GM18907 (cell line): ENCODE measurements at regions not wholly inside any gene's neighbourhood (a gene's known extent, or its start where the extent isn't known, plus 50 kb on each side); places are given as distances from the start of the nearest gene placed in this dataset.
"Not testable (repeated sequence)": the region's sequence is repeated elsewhere in the genome, so short reads cannot be mapped to it uniquely, and the experiment has no call there.

ENCODE experiments used
- ATAC-seq: cut with Tn5 transposase; IDR thresholded peaks from one replicate; pipeline ENCODE4 v1.9.1; 2021; ENCODE audit warnings: mild to moderate bottlenecking, moderate library complexity; ENCODE audit not compliant: unreplicated experiment

GRCh38 chr2:67771380-67771779, 291.4 kb downstream of the C1D start:
- ATAC-seq = no peak

DNA sequence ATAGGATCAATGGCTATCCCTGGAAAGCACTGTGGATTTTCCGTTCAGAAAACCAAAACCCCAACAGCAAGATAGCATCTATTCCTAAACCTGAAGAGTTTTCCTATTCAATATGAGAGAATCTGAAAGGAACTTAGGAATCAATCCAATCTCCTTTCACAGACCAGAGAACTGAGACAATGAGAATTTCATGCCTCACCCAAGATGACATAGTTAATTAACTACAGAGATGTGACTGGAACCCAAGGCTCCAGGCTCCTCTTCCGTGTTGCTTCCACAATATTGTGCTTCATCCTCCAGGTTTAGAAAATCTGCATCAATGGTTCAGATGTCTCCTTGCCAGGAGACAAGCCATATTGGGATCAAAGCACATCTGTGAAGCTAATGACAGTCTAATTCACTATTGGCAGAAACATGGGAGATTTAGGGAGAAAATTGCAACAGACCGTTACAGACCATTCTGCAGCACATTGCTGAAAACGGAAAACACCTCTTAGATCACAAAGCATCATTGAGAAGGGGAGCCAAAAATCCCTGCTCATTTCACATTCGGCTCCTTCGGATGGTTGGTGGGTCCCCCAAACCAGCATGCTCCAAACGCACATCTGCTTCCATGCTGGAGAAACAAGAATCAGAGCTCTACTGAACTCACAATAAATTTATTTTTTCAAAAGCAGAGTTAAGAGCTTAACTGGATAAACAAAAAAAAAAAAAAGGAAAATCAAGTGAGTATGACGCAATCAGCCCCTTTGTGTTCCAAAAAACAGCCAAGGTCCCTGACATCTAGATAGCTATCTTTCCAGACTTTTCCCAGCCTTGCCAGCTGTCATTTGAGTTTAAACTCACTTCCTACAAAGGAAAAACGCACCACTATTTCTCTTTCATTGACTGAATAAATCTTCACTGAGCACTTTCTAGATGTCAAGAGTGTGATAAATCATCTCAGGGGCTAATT, 290.3 kb downstream of the C1D start:
- no peak for ATAC-seq

DNA sequence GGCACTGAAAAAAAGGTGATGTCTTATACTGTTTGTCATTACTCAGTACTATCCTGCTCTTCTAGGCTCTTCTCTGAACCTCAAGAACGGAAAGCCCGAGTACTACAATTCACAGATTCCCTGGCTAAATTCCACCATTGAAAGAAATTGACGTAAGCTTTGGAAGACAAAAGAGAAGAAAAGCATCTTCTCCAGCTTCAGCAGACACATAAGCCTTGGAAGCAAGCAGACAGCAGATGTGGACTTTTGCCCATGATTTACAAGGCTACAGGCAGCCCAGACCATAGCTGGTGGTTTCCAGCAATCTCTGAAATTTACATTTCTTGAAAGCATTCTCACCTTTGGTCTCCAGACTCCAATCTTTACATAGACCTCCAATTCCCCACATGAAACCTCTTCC, 289.0 kb downstream of the C1D start:
- no peak for ATAC-seq

GRCh38 chr2:67776276-67776675, 286.5 kb downstream of the C1D start:
- no peak for ATAC-seq

- no peak for ATAC-seq
Measured at GRCh38 chr2:67777010-67777409, 285.8 kb downstream of the C1D start.

GRCh38 chr2:67777836-67778429, 284.9 kb downstream of the C1D start:
- ATAC-seq = no peak

- ATAC-seq = not testable (repeated sequence)
Measured at GRCh38 chr2:67780841-67781240, 282.0 kb downstream of the C1D start.

DNA sequence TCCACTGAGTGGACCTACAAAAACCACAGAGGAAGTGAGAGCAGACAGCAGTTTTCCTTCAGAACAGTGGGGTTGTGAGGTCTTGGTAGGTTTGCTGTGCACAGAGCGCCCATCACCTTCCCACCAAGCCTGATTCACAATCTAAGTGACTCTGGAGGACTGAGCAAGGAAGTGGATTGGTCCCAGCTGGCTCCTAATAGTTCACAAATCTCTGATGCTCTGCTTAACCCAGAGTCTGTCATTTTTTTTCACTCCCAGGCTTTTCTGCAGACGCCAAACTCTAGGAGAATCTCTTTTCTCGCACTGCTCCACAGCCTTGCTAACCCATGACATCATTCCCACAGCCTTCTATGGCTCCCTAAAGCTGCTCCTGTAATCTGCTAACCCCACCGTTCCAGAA, 280.4 kb downstream of the C1D start:
- ATAC-seq = no peak

DNA sequence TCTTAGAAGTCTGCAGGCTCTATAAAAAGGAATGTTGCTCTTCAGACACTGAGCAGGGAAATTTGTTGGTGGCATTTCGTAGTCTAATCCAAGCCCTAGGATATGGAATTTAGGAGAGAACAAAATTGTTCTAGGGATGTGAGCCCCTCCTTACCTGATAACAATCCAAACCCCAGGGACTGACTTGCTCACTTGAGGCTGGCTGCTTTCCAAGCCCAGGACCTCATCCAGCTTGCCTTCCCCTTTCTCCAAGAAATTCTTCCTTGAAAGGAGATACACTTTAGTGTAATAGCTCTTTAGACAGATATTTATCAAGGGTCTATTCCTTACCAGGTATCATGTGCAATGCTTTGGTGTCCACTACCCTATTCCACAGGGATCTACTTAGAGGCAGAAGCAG, 279.8 kb downstream of the C1D start:
- ATAC-seq = no peak

DNA sequence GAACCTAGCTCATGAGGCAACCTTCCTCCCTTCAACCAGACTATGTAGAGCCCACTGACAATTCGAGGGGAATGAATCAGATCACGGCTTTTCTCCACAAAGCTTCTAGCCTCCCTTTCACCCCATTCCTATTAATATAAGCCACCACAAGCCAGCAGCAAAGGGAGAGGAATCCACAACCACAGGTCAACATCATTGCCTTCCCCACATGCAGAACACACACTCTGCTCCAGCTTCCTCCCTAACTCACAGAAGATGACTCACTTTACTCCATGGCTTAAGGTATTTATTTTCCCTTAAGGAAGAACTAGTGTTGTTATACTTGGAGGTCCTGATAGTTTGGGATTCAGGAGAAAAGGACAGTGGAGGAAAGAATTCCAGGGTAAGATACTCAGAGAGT, 272.2 kb downstream of the C1D start:
- ATAC-seq = no peak

- ATAC-seq = no peak
Measured at GRCh38 chr2:67792191-67792590, 270.6 kb downstream of the C1D start.

DNA sequence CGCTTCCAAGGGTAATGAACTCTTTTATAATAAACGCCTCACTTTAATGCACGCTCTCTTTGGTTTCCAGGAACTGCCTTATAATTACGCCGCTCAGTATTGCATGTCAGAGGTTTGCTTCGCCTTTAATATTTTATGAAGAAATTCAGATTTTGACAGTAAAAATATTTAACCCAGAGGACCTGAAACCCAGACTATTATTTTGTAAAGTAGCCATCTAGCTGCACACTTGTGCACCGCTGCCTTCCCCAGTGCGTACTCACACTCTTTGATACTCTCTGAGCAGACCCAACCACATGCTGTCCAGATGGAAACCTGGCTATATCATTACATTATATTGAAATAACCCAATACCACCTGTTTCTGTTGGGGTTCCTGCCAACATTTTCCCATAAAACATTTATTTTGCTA, 270.1 kb downstream of the C1D start:
- ATAC-seq = no peak

GRCh38 chr2:67797801-67798540, 264.8 kb downstream of the C1D start:
- no peak for ATAC-seq

DNA sequence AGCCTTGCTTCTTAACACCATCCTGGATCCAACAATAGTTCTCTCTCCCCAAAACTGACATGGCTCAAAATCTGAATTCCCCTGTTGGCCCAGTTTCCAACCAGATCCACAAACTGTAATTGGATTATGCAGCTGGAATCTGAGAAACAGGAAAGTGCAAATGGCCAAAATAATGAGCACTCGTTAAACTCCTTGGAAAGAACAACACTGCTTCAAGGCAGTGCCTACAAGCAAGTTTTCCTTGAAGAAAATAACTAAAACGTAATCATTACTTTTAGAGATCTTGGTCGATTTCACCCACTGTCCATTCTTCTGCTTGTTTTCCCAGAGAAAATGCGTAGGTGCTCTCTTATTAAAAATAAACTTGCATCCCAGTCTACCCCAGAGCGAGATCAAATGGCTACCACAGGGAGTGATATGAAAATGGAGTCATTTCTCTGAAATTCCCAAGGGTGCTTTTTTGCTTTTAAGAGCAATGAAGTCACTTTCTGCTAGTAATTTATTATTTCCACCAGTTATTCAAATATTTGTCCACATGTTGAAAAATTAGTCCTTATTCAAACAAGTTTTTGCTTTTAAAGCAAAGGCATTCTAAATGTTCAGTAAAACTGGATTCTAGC, 264.2 kb downstream of the C1D start:
- no peak for ATAC-seq

DNA sequence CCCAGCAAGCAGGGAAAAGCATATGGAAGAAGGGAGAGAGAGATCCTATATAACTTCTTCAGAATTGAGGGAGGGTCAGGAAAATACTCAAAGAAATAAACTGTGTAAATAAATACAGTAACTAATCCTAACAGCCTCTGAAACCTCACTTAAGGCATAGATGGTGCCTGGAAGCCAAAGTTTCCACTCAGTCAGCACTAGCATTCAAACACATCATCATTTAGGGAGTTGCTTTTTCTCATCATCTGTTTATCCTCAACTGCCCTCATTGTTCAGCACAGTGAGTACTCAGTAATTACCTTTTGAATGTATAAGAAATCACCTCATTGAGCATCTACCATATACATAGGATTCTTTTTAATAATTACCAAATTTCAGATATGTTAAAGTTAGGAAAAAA, 262.9 kb downstream of the C1D start:
- ATAC-seq = no peak

DNA sequence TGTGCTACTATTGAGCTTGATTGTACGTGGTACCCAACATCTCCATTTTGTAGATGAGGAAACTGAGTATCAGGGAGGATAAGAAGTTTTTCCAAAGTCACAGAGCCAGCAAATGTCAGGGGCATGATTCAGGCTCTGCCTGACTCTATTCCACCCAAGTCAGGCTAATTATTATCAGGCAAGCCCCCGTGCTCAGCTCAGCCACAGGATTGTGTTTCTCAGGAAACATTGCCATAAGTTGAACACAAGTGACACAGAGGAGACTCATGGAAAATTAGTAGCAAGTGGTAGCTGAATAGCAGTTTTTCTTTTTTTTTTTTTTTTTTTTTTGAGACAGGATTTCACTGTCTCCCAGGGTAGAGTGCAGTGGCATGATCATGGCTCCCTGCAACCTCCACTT, 260.5 kb downstream of the C1D start:
- no peak for ATAC-seq

DNA sequence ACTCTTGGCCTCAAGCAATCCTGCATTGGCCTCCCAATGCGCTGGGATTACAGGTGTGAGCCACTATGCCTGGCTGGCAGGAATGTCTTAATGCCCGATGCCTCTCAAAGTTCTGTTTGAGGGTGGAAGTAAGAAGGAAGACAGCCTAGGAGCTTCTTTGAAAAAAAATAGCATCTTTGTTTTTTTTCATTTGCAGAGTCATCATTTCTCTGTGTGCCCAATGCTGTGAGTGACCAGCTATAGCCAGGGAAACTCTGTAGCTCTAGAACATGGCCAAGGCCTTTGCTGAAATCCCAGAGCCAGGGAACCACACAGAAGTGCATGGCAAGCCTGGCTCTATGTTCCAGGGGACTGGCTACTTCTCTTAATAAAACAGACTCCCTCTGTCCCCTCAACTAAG, 260.0 kb downstream of the C1D start:
- no peak for ATAC-seq

DNA sequence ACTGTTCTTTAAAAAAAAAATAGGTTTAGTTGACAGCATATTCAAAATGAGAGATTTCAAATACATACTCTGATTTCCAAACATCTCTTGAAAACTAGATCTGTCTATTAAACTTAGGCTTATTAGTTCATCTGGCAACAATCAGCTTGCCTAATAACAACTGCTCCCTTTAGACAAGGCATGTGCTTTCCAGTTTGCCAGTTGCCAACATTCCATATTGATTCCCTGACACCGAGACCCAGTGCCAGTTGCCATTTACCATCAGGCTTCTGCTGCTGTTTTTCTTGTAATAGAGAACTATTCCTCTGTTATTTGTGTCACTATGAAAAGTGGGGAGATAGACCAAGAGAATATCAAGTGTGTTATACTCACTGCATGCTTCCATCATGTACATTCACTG, 256.0 kb downstream of the C1D start:
- no peak for ATAC-seq

- no peak for ATAC-seq
Measured at GRCh38 chr2:67808112-67808511, 254.7 kb downstream of the C1D start.

DNA sequence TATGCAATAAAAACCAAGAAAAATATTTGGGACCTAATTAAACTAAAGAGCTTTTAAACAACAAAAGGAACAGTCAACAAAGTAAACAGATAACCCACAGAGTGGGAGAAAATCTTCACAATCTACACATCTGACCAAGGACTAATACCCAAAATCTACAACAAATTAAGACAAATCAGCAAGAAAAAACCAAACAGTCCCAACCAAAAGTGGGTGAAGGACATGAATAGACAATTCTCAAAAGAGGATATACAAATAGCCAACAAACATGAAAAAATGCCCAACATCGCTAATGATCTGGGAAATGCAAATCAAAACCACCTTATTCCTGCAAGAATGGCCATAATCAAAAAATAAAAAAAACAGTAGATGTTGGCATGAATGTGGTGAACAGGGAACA, 250.1 kb downstream of the C1D start:
- no peak for ATAC-seq

DNA sequence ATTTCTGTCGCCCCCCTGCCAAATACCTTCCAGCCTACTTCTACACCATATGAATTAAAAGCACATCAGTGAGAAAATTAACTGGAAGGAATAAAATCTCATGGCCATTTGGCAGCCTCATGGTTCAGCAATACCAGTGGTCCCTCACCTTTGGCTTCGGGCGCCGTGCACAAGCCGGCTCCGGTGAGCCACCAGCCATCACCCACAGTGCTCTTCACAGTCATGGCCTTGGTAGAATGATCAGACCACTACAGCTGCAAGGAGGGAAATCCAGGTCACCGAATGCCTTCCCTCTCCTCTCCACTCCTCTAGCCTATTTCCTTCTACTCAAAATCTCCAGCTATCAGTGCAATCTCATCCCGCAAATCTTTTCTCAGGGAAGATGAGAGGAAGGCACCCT, 239.1 kb downstream of the C1D start:
- no peak for ATAC-seq
